GM23338 (cell line): ENCODE measurements at regions not wholly inside any gene's neighbourhood (a gene's known extent, or its start where the extent isn't known, plus 50 kb on each side); places are given as distances from the start of the nearest gene placed in this dataset.
A peak's percentile ranks its signal among the peaks of the same experiment; 100 is the strongest.

Experiments
- ATAC-seq: fragments of 200-7000 bp; cut with Tn5 transposase; 3 replicates; pipeline ENCODE4 v1.9.1; 2020
- DNase-seq: peaks from one replicate; pipeline ENCODE4 v3.0.0-alpha.2; 2015; ENCODE audit warnings: low spot score
- H2AFZ ChIP-seq: fragments of 200-600 bp; sonication (generic); 2 replicates; pipeline ENCODE4 v1.8.0; 2016; ENCODE audit warnings: antibody characterized with exemption, mild to moderate bottlenecking, moderate library complexity
- H3F3A ChIP-seq: fragments of 200-600 bp; sonication (generic); replicated peaks from 2 replicates; pipeline ENCODE4 v1.8.0; 2017; ENCODE audit warnings: antibody characterized with exemption, mixed run types, low read depth
- H3K27ac ChIP-seq: fragments of 200-600 bp; sonication (generic); 2 replicates; pipeline ENCODE4 v1.6.1; 2016; ENCODE audit warnings: low read depth
- H3K27me3 ChIP-seq: fragments of 200-600 bp; sonication (generic); 2 replicates; pipeline ENCODE4 v1.8.0; 2016; ENCODE audit warnings: mild to moderate bottlenecking, mixed run types, moderate library complexity; ENCODE audit not compliant: insufficient read depth
- H3K36me3 ChIP-seq: fragments of 200-600 bp; sonication (generic); 2 replicates; pipeline ENCODE4 v1.8.0; 2016; ENCODE audit warnings: mild to moderate bottlenecking; ENCODE audit not compliant: insufficient read depth
- H3K4me1 ChIP-seq: fragments of 200-600 bp; sonication (generic); 2 replicates; pipeline ENCODE4 v1.8.0; 2016; ENCODE audit warnings: mild to moderate bottlenecking, moderate library complexity; ENCODE audit not compliant: insufficient read depth
- H3K4me2 ChIP-seq: fragments of 200-600 bp; sonication (generic); 2 replicates; pipeline ENCODE4 v1.7.1; 2017; ENCODE audit warnings: mixed run types
- H3K4me3 ChIP-seq: fragments of 200-600 bp; sonication (generic); 2 replicates; pipeline ENCODE4 v1.6.1; 2016; ENCODE audit warnings: mixed run types
- H3K79me2 ChIP-seq: fragments of 200-600 bp; sonication (generic); replicated peaks from 2 replicates; pipeline ENCODE4 v1.8.0; 2017; ENCODE audit warnings: mild to moderate bottlenecking; ENCODE audit not compliant: insufficient read depth
- H3K9me2 ChIP-seq: fragments of 200-600 bp; sonication (generic); 2 replicates; pipeline ENCODE4 v1.8.0; 2017; ENCODE audit not compliant: insufficient read depth
- H4K20me1 ChIP-seq: fragments of 200-600 bp; sonication (generic); replicated peaks from 2 replicates; pipeline ENCODE4 v1.8.0; 2017; ENCODE audit warnings: mild to moderate bottlenecking; ENCODE audit not compliant: insufficient read depth
- H3K27ac Mint-ChIP-seq: 2 replicates; pipeline ENCODE4 v1.8.0; 2020; ENCODE audit warnings: inconsistent platforms, mild to moderate bottlenecking, moderate library complexity, mixed read lengths
- H3K27me3 Mint-ChIP-seq: 3 replicates; pipeline ENCODE4 v1.8.0; 2022; ENCODE audit warnings: low read depth, mild to moderate bottlenecking, moderate library complexity, mixed read lengths, inconsistent platforms; ENCODE audit not compliant: insufficient read depth, poor library complexity
- H3K36me3 Mint-ChIP-seq: 3 replicates; pipeline ENCODE4 v1.8.0; 2021; ENCODE audit warnings: low read depth, mild to moderate bottlenecking, inconsistent platforms, moderate library complexity, mixed read lengths
- H3K4me1 Mint-ChIP-seq: 3 replicates; pipeline ENCODE4 v1.8.0; 2020; ENCODE audit warnings: mild to moderate bottlenecking, inconsistent platforms, mixed read lengths
- H3K4me3 Mint-ChIP-seq: 3 replicates; pipeline ENCODE4 v1.8.0; 2021; ENCODE audit warnings: moderate library complexity, mild to moderate bottlenecking, inconsistent platforms, mixed read lengths
- H3K9me3 Mint-ChIP-seq: 3 replicates; pipeline ENCODE4 v1.8.0; 2020; ENCODE audit warnings: moderate library complexity, mild to moderate bottlenecking, inconsistent platforms, mixed read lengths
- EZH2 ChIP-seq: fragments of 200-600 bp; sonication (generic); IDR thresholded peaks from one replicate; pipeline ENCODE4 v1.8.0; 2017; ENCODE audit warnings: antibody characterized with exemption, mild to moderate bottlenecking, low read depth; ENCODE audit not compliant: unreplicated experiment
- JUNB ChIP-seq: IDR thresholded peaks from one replicate; pipeline ENCODE4 v1.6.1; 2016; ENCODE audit warnings: antibody characterized with exemption; ENCODE audit not compliant: unreplicated experiment
- NANOG ChIP-seq: IDR thresholded peaks from 2 replicates; pipeline ENCODE4 v1.6.1; 2016; ENCODE audit warnings: antibody characterized with exemption, borderline replicate concordance
- POLR2AphosphoS5 ChIP-seq: IDR thresholded peaks from 2 replicates; pipeline ENCODE4 v1.6.1; 2016; ENCODE audit warnings: antibody characterized with exemption, low read depth
- REST ChIP-seq: IDR thresholded peaks from one replicate; pipeline ENCODE4 v1.6.1; 2018; ENCODE audit warnings: antibody characterized with exemption; ENCODE audit not compliant: unreplicated experiment
- ZNF331 ChIP-seq: fragments of 250-450 bp; sonication (Bioruptor Pico); IDR thresholded peaks from 2 replicates; pipeline ENCODE4 v1.5.0; 2020; ENCODE audit warnings: low read depth, mild to moderate bottlenecking, moderate library complexity
- TF ChIP-seq, protein P1 (sequence below): fragments of 250-450 bp; sonication (Bioruptor Pico); IDR thresholded peaks from 2 replicates; pipeline ENCODE4 v1.5.0; 2020; ENCODE audit warnings: mild to moderate bottlenecking, moderate library complexity
- TF ChIP-seq, protein P2 (sequence below): IDR thresholded peaks from 2 replicates; pipeline ENCODE4 v1.6.1; 2016; ENCODE audit warnings: antibody characterized with exemption

DNA sequence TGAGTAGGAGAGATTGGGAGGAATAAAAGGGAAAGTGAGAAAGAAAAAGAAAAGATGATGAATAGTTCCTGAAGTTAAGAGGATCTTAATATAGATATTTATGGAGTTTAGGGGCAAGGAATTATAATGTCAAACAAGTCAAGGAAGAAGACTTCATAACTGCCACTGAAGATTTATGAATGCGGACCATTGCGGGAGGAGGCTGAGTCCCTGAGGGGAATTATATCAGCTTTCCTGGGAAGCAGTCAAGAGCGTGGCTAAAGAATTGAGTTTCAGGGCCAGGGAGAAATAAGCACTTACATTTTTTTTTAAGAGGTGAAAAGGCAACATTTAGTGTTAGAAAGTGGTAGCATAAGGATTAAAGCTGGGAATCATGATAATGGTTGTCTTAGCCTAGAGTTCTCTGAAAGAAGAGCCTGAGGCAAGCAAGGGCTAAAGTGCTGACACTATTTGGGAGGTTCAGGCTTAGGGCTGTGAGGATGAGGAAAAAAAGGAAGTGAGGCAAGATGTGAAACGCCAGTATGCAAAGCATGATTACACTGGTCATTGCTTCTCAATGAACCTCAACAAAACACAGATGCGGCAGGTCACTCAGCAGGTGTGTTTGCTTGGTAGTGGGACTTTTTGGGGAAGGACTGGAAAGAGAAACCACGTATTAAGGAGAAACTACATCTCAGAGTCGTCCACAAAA, 217.1 kb downstream of the SLC4A3 start:
- peak overlapping the region; percentile 56 for H2AFZ ChIP-seq
- Mint-ChIP-seq H3K27me3 (no peaks in the 10 kb centered on the region), H3K9me3 (no peaks in the 10 kb centered on the region), H3K36me3 (no peaks in the 10 kb centered on the region), H3K27ac (no peak overlapping the region), H3K4me1 (no peaks in the 10 kb centered on the region; the same call in 2 of the 3 replicates), H3K4me3 (no peak overlapping the region)
- H3K4me3 ChIP-seq, result no peak overlapping the region
- no peak overlapping the region for H3K4me2 ChIP-seq
- no peaks in the 10 kb centered on the region for H3K4me1 ChIP-seq
- DNase-seq (no peak), ATAC-seq (no peak)
- TF ChIP-seq ZNF331 (CRISPR knock-in tag) (no peak), EZH2 (no peak), REST (no peak), NANOG (no peak), JUNB (no peak), POLR2AphosphoS5 (no peak)
- TF ChIP-seq, protein P1, sequence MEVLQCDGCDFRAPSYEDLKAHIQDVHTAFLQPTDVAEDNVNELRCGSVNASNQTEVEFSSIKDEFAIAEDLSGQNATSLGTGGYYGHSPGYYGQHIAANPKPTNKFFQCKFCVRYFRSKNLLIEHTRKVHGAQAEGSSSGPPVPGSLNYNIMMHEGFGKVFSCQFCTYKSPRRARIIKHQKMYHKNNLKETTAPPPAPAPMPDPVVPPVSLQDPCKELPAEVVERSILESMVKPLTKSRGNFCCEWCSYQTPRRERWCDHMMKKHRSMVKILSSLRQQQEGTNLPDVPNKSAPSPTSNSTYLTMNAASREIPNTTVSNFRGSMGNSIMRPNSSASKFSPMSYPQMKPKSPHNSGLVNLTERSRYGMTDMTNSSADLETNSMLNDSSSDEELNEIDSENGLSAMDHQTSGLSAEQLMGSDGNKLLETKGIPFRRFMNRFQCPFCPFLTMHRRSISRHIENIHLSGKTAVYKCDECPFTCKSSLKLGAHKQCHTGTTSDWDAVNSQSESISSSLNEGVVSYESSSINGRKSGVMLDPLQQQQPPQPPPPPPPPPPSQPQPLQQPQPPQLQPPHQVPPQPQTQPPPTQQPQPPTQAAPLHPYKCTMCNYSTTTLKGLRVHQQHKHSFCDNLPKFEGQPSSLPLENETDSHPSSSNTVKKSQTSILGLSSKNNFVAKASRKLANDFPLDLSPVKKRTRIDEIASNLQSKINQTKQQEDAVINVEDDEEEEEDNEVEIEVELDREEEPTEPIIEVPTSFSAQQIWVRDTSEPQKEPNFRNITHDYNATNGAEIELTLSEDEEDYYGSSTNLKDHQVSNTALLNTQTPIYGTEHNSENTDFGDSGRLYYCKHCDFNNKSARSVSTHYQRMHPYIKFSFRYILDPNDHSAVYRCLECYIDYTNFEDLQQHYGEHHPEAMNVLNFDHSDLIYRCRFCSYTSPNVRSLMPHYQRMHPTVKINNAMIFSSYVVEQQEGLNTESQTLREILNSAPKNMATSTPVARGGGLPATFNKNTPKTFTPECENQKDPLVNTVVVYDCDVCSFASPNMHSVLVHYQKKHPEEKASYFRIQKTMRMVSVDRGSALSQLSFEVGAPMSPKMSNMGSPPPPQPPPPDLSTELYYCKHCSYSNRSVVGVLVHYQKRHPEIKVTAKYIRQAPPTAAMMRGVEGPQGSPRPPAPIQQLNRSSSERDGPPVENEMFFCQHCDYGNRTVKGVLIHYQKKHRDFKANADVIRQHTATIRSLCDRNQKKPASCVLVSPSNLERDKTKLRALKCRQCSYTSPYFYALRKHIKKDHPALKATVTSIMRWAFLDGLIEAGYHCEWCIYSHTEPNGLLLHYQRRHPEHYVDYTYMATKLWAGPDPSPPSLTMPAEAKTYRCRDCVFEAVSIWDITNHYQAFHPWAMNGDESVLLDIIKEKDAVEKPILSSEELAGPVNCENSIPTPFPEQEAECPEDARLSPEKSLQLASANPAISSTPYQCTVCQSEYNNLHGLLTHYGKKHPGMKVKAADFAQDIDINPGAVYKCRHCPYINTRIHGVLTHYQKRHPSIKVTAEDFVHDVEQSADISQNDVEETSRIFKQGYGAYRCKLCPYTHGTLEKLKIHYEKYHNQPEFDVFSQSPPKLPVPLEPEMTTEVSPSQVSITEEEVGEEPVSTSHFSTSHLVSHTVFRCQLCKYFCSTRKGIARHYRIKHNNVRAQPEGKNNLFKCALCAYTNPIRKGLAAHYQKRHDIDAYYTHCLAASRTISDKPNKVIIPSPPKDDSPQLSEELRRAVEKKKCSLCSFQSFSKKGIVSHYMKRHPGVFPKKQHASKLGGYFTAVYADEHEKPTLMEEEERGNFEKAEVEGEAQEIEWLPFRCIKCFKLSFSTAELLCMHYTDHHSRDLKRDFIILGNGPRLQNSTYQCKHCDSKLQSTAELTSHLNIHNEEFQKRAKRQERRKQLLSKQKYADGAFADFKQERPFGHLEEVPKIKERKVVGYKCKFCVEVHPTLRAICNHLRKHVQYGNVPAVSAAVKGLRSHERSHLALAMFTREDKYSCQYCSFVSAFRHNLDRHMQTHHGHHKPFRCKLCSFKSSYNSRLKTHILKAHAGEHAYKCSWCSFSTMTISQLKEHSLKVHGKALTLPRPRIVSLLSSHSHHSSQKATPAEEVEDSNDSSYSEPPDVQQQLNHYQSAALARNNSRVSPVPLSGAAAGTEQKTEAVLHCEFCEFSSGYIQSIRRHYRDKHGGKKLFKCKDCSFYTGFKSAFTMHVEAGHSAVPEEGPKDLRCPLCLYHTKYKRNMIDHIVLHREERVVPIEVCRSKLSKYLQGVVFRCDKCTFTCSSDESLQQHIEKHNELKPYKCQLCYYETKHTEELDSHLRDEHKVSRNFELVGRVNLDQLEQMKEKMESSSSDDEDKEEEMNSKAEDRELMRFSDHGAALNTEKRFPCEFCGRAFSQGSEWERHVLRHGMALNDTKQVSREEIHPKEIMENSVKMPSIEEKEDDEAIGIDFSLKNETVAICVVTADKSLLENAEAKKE, result no peak
- TF ChIP-seq, protein P2, sequence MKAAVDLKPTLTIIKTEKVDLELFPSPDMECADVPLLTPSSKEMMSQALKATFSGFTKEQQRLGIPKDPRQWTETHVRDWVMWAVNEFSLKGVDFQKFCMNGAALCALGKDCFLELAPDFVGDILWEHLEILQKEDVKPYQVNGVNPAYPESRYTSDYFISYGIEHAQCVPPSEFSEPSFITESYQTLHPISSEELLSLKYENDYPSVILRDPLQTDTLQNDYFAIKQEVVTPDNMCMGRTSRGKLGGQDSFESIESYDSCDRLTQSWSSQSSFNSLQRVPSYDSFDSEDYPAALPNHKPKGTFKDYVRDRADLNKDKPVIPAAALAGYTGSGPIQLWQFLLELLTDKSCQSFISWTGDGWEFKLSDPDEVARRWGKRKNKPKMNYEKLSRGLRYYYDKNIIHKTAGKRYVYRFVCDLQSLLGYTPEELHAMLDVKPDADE, result no peak
- H3F3A ChIP-seq, result no peaks in the 10 kb centered on the region
- no peak overlapping the region for H3K27ac ChIP-seq
- no peaks in the 10 kb centered on the region for H3K36me3 ChIP-seq
- no peaks in the 10 kb centered on the region for H3K79me2 ChIP-seq
- no peaks in the 10 kb centered on the region for H3K9me2 ChIP-seq
- H3K27me3 ChIP-seq, result no peaks in the 10 kb centered on the region
- no peaks in the 10 kb centered on the region for H4K20me1 ChIP-seq
